ENCODE measurements at regions not wholly inside any gene's neighbourhood (a gene's known extent, or its start where the extent isn't known, plus 50 kb on each side); places are given as distances from the start of the nearest gene placed in this dataset.

DNA sequence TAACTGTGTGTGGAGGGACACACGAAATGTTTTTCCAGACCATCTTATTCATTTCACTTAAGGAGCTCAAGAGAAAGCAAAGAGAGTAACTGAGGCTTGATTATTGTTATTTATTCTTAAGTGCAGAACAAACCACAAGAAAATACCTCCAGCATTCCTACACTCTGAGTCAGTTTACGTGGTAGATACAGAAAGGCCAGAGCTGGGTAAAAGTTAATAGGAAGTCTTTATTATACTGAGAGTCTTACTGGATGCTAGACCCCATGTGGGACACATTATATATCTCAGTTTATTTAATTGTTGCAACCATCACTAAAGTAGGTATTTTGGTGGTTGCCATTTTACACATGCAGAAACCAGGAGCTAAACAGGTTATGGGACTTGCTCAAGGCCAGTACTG lies 261.4 kb upstream of the POU2AF2 start:
- TF ChIP-seq CTCF (IDR thresholded peaks at IDR 0.05 in 4 of 5, conservative IDR thresholded peaks at IDR 0.05 in 1 of 5) (no peak), POLR2A (IDR thresholded peaks at IDR 0.05) (no peak)
